GM18520 (cell line): ENCODE measurements at regions not wholly inside any gene's neighbourhood (a gene's known extent, or its start where the extent isn't known, plus 50 kb on each side); places are given as distances from the start of the nearest gene placed in this dataset.

Source experiments
- ATAC-seq: cut with Tn5 transposase; IDR thresholded peaks from one replicate; pipeline ENCODE4 v1.9.1; 2021; ENCODE audit not compliant: unreplicated experiment

GRCh38 chr13:107003911-107004310 is 436.0 kb upstream of the ARGLU1 start:
- ATAC-seq, result no peak

- no peak for ATAC-seq
These were observed 430.7 kb upstream of the ARGLU1 start for GRCh38 chr13:106998664-106999063.

DNA sequence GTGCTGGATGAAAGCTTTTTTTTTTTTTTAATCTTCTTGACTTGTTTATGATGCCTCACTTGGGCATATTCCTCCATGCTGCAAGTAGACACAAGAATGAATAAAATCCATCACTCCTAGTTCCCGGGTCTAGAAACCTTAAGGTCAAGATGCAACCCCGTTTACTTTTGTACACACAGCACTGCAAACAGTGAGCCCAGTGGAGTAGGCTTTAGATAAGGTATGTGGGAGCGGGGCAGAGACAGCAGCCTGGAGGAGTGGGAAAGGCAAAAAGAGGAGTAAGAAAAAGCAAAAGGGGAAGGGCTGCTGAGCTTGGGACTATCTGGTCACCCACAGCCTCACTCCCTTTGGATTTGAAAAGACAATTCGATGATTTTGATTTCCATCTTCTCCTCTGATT is 429.8 kb upstream of the ARGLU1 start:
- no peak for ATAC-seq

GRCh38 chr13:106996867-106997618 is 429.1 kb upstream of the ARGLU1 start:
- ATAC-seq, result no peak

DNA sequence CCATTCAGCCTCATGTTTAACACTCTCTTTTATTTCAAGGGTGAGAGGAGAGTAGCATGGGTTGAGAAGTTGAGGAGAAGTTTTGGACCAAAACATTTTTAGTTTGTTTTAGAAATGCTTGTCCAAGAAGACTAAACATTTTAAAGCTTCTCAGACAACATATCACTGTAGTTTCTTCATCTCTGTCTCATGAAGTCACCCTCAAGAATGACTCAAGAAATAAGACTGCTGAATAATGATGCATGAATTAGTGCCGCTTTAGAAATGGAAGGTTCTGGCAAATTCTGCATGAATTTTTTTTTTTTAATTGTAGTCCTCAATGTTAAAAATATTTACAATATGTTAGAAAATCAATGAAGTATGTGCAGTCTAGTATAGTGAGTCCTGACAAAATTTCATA is 422.7 kb upstream of the ARGLU1 start:
- no peak for ATAC-seq

- no peak for ATAC-seq
These were observed 421.9 kb upstream of the ARGLU1 start for GRCh38 chr13:106989876-106990275.

GRCh38 chr13:106987427-106987785 is 419.5 kb upstream of the ARGLU1 start:
- no peak for ATAC-seq

- ATAC-seq, result no peak
These were observed 418.9 kb upstream of the ARGLU1 start for GRCh38 chr13:106986687-106987426.

DNA sequence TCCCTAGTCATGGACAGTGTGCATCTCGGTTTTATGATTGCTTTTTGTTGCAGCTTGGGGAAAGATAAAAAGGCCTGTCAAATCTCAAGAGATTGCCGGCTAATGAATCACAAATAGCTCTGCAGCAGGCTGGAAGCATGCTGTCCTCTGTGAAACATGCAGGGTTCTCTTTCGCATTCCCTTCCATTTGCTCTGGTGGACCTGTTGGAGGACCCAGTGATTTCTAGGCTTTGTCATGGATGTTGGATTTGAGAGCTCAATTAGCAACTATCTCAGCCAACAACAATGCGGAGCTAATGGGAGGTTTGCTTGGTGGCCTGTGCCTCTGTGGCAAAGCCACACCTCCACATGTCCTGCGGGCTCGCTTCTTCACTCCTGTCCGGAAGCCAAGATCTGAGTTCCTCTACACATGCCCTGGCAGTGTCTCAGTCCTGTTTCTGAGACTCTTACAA is 418.1 kb upstream of the ARGLU1 start:
- no peak for ATAC-seq

- ATAC-seq, result no peak
These were observed 417.5 kb upstream of the ARGLU1 start for GRCh38 chr13:106985481-106985880.

- ATAC-seq, result no peak
These were observed 413.1 kb upstream of the ARGLU1 start for GRCh38 chr13:106981051-106981450.

DNA sequence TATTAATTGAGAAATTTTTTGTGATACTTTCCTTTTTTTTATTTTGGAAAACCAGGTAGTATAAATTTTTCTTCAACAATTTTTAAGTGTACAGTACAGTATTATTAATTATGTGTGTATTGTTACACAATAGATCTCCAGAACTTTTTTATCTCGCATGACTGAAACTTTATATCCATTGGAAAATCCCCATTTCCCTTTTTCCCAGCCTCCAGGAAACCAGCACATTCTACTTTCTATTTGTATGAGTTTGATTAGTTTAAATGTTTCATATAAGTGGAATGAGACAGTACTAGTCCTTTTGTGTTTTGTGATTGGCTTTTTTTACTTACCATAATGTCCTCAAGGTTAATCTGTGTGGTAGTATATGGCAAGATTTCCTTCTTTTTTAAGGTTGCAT is 399.5 kb upstream of the ARGLU1 start:
- no peak for ATAC-seq

DNA sequence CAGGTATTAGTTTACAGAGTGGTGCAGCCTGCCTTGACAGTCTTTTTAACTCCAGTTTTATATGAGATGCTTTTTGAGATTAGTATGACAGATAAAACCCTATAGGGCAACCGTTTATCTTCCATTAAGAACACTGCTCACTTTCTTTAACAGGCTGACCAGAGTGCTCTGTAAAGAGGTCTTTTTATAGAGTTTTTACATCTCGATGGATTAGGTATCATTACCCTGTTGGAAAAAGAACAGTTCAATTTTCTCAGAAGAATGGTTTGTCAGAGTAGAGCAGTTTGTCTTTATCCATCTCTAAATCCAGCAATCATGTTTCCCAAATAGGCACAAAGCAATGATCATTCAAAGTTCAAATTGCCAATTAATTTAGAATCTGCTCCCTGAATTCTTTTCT is 395.2 kb upstream of the ARGLU1 start:
- ATAC-seq, result no peak

GRCh38 chr13:106961651-106962050 is 393.7 kb upstream of the ARGLU1 start:
- ATAC-seq, result no peak

DNA sequence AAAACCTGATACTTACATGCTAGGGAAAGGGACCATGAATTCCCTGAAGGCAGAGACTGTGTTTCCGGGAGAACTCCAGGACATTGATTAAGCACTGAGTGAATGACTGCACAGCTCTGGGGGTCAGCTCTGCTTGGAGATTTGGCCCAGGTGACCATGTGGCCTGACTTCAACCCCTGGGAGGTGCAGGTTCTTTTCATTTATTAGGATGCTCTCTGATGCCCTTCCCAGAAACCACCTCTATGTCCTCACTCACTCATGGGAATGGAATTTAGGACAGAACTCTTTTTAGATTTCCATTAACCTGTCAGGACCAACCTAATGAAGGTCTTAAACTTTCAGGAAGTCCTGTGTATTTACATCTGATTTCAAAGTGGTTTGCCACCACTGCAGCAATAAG is 393.3 kb upstream of the ARGLU1 start:
- no peak for ATAC-seq

DNA sequence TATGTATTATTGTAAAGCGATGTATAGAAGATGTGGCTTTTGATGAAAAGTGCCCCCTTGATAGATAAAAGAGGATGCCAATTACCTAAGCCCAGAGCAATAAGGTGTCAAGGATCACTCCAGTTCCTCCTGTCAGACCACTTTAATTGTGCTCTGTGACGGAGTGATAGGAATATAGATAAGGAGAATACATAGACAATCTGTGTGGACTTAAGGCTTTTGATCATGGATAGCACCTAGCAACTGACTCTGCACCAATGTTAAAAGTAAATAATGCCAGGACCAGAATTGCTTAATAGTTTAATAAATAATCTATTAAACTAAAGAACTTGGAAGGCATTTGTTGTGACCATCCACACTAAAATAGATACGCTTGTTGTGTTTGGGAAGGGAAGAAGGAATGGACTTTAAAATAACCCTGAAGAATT is 390.7 kb upstream of the ARGLU1 start:
- ATAC-seq, result no peak

- ATAC-seq, result no peak
These were observed 374.6 kb upstream of the ARGLU1 start for GRCh38 chr13:106942563-106942962.

- ATAC-seq, result no peak
These were observed 373.8 kb upstream of the ARGLU1 start for GRCh38 chr13:106941779-106942178.

- ATAC-seq, result no peak
These were observed 359.5 kb upstream of the ARGLU1 start for GRCh38 chr13:106927421-106927820.

GRCh38 chr13:106922384-106922783 is 354.4 kb upstream of the ARGLU1 start:
- ATAC-seq, result no peak

DNA sequence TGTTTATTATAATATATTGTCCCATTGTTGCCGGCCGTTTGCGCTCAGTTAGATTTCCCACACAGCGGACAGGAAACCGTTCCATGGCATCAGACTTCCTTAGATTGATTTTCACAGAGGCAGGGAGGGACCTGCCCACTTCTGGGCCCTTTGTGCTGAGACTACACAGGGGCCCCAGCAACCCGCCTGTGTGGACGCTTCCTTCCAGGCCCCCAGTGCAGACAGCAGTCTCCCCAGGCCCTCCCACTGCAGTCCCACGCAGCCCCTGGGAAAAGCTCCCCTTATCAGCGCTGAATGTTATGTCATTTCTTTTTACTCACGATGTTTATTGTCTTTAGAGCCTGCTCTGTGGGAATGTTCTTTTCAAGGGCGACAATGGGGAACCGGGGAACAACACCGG is 351.7 kb upstream of the ARGLU1 start:
- ATAC-seq, result no peak

- no peak for ATAC-seq
These were observed 351.2 kb upstream of the ARGLU1 start for GRCh38 chr13:106919133-106919532.

DNA sequence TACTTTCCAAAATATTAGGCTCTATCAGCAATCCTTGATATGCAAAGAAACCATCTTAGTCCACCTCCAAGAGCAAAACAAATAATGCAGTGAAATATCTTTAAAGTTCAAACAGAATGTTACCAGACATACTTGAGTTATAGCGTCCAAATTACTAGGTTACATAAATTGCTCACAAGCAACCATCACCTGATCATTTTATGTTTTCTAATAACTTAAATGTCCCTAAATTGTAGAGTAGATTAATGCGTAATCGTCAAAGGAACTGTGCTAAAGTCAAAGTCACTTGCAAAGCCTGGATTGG is 350.6 kb upstream of the ARGLU1 start:
- ATAC-seq, result no peak
